Activated CD4-positive, alpha-beta T cell treated with anti-CD3 and anti-CD28 coated beads, Interleukin-2, amount 10 ng/mL, durations not matched to agents 7 days and 5 days (primary cell): ENCODE measurements at regions not wholly inside any gene's neighbourhood (a gene's known extent, or its start where the extent isn't known, plus 50 kb on each side); places are given as distances from the start of the nearest gene placed in this dataset.

Source experiments
- CTCF ChIA-PET: fragments of 350-600 bp; sonication (Branson Sonifier 250); formaldehyde crosslinking; loops from one replicate; lab custom pipeline; 2021; ENCODE audit warnings: antibody characterized with exemption; lab: Charles Lee
- POLR2A ChIA-PET: fragments of 350-600 bp; sonication (Branson Sonifier 250); formaldehyde crosslinking; loops from one replicate; lab custom pipeline; 2021; ENCODE audit warnings: antibody characterized with exemption; lab: Charles Lee
- DNase-seq: peaks from one replicate; pipeline ENCODE4 v3.0.0-alpha.2; 2020
- H3K27ac Mint-ChIP-seq: one replicate; pipeline ENCODE4 v1.8.0; 2021; ENCODE audit warnings: mild to moderate bottlenecking, moderate library complexity, mixed read lengths
- H3K27me3 Mint-ChIP-seq: one replicate; pipeline ENCODE4 v1.8.0; 2021; ENCODE audit warnings: mixed read lengths
- H3K36me3 Mint-ChIP-seq: one replicate; pipeline ENCODE4 v1.8.0; 2021; ENCODE audit warnings: low read depth, mixed read lengths
- H3K4me1 Mint-ChIP-seq: one replicate; pipeline ENCODE4 v1.8.0; 2021; ENCODE audit warnings: mixed read lengths
- H3K4me3 Mint-ChIP-seq: one replicate; pipeline ENCODE4 v1.8.0; 2021; ENCODE audit warnings: mild to moderate bottlenecking, moderate library complexity, mixed read lengths
- H3K9me3 Mint-ChIP-seq: one replicate; pipeline ENCODE4 v1.8.0; 2021; ENCODE audit warnings: mixed read lengths

DNA sequence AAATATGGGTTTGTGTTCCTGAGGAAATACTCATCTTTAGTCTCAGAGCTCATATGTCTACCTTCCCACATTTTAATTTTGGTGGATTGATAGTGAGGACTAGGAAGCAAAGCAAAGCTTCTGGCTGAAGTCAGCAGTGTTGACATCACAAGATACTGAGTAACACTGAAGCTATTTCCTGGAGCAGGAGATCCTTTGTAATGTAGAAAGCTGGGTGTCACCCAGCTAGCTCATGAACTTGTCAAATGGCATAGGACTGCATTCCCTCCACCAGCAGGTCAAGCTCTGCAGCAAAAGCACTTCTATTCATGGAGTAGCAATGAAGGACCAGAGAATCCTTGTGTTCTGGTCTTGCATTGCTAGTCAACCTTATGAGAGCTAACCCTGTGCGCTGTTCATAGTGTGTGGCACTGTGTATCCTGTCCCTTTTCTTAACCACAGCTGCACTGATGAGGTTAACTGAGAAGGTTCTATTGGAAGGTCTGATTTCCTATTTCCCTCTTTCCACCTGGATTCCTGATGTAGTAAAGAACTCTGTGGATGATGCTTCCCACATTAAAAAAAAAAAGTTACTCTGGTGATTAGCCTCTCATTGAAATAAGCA is 94.8 kb upstream of the ZNF804B start:
- Mint-ChIP-seq H3K36me3 (no peaks in the 10 kb centered on the region), H3K4me3 (no peak overlapping the region), H3K4me1 (no peaks in the 10 kb centered on the region), H3K27ac (no peak overlapping the region), H3K9me3 (no peaks in the 10 kb centered on the region), H3K27me3 (no peaks in the 10 kb centered on the region)
- no peak for DNase-seq
- CTCF ChIA-PET: no interaction called here
- POLR2A ChIA-PET: no interaction called here

DNA sequence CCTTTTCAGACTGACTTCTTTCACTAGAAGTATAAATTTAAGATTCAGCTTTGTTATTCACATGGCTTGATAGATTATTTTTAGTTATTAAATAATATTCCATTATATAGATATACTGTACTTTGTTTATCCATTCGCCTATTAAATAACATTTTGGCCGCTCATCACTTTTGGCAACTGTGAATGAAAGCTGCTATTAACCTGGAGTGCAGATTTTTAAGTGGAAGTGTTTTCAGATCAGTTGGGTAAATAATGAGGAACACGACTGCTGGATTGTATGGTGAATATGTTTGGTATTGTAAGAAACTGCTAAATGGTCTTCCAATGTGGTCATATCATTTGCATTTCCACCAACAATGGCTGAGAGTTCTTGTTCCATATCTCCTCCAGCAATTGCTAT is 97.6 kb upstream of the ZNF804B start:
- H3K4me3 Mint-ChIP-seq: no peak overlapping the region
- H3K27me3 Mint-ChIP-seq: no peaks in the 10 kb centered on the region
- CTCF ChIA-PET: no interaction called here
- H3K4me1 Mint-ChIP-seq: no peaks in the 10 kb centered on the region
- no peaks in the 10 kb centered on the region for H3K9me3 Mint-ChIP-seq
- no peak overlapping the region for H3K27ac Mint-ChIP-seq
- POLR2A ChIA-PET: no interaction called here
- DNase-seq: no peak
- H3K36me3 Mint-ChIP-seq: no peaks in the 10 kb centered on the region

- H3K36me3 Mint-ChIP-seq: no peaks in the 10 kb centered on the region
- ChIA-PET CTCF (no interaction called here), POLR2A (no interaction called here)
- no peaks in the 10 kb centered on the region for H3K9me3 Mint-ChIP-seq
- no peaks in the 10 kb centered on the region for H3K27me3 Mint-ChIP-seq
- H3K4me3 Mint-ChIP-seq: no peak overlapping the region
- H3K27ac Mint-ChIP-seq: no peak overlapping the region
- no peaks in the 10 kb centered on the region for H3K4me1 Mint-ChIP-seq
- no peak for DNase-seq
These were observed 111.7 kb upstream of the ZNF804B start for GRCh38 chr7:88647825-88648224.

- no peak overlapping the region for H3K27ac Mint-ChIP-seq
- no peaks in the 10 kb centered on the region for H3K4me1 Mint-ChIP-seq
- H3K27me3 Mint-ChIP-seq: no peaks in the 10 kb centered on the region
- no peak overlapping the region for H3K4me3 Mint-ChIP-seq
- H3K9me3 Mint-ChIP-seq: peaks cover 4% of the 10 kb centered on the region
- DNase-seq: no peak
- ChIA-PET CTCF (no interaction called here), POLR2A (no interaction called here)
- H3K36me3 Mint-ChIP-seq: no peaks in the 10 kb centered on the region
These were observed 120.9 kb upstream of the ZNF804B start for GRCh38 chr7:88638583-88638982.

DNA sequence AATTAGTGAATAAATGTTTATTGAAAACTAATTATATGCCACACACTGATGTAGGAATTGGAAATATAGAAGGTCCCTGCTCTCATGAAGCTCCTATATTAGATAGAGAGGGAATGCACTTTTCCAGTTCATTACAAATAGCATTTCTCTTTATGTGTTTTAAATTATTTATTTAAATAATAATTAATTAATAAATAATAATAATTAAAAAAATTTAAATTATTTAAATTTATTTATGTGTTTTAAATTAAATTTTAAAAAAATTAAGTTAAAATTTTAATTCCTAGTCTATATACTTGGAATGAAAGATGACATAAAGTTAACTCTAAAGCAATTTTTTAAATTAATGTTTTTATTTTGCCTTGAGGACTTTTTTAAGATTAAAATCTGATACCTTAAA is 121.7 kb upstream of the ZNF804B start:
- ChIA-PET POLR2A (no interaction called here), CTCF (no interaction called here)
- Mint-ChIP-seq H3K27ac (no peak overlapping the region), H3K9me3 (peaks cover 4% of the 10 kb centered on the region), H3K4me1 (no peaks in the 10 kb centered on the region), H3K4me3 (no peak overlapping the region), H3K36me3 (no peaks in the 10 kb centered on the region), H3K27me3 (no peaks in the 10 kb centered on the region)
- no peak for DNase-seq

GRCh38 chr7:88635149-88635548 is 124.4 kb upstream of the ZNF804B start:
- H3K4me3 Mint-ChIP-seq: no peak overlapping the region
- no peaks in the 10 kb centered on the region for H3K4me1 Mint-ChIP-seq
- ChIA-PET CTCF (no interaction called here), POLR2A (no interaction called here)
- no peaks in the 10 kb centered on the region for H3K36me3 Mint-ChIP-seq
- H3K9me3 Mint-ChIP-seq: no peaks in the 10 kb centered on the region
- no peak for DNase-seq
- H3K27me3 Mint-ChIP-seq: no peaks in the 10 kb centered on the region
- no peak overlapping the region for H3K27ac Mint-ChIP-seq

DNA sequence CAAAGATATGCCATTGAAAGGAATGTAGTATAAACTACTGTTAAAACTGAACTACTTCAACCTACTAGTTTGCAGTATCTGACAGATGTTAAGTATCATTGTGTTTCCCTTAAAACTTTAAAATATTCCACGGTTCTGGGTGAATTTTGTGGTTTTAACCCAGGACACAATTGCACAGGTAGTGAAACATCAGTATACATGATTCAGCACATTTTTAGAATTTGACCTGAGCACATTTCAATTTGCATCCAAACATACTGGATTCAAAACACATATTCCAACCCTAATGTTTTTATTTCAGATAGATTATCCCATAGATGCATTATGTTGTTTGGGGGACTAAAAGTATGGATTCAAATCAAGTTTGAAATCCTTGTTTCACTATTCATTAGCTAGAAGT is 129.9 kb upstream of the ZNF804B start:
- no peaks in the 10 kb centered on the region for H3K27me3 Mint-ChIP-seq
- no peaks in the 10 kb centered on the region for H3K4me1 Mint-ChIP-seq
- no peak overlapping the region for H3K4me3 Mint-ChIP-seq
- H3K27ac Mint-ChIP-seq: no peak overlapping the region
- H3K36me3 Mint-ChIP-seq: no peaks in the 10 kb centered on the region
- no peak for DNase-seq
- ChIA-PET CTCF (no interaction called here), POLR2A (no interaction called here)
- H3K9me3 Mint-ChIP-seq: no peaks in the 10 kb centered on the region

DNA sequence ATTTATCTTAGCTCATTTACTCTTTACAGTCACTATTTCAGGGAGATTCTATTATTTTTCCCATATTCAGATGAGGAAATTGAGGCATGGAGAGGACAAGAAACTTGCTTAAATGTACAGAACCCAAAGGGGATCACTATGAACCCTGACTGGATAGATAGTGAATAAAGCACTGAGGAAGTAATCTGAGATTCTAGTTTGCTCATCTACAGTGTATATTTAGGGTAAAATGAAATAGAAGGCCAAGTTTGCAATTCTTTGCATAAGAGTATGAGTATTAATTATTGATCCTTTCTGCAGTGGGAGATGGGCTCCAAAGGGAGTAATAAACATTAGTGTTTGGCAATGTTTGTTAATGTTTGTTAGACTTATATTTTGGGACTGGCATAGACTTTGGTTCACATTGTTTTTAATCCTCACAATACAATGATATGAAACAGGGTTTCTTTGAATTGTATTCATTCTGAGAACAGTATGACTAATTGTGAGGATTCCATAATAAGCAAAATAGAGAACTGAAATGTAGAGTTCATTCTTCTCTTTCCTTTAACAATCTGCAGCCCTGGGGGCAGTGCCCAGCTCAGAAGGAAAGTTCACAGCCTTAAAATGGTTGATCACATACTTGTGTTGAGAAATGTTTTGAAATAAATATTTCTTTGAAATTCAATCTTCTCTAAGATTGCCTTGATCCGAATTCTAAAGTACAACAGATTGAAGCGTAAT is 131.0 kb upstream of the ZNF804B start:
- H3K4me3 Mint-ChIP-seq: no peak overlapping the region

DNA sequence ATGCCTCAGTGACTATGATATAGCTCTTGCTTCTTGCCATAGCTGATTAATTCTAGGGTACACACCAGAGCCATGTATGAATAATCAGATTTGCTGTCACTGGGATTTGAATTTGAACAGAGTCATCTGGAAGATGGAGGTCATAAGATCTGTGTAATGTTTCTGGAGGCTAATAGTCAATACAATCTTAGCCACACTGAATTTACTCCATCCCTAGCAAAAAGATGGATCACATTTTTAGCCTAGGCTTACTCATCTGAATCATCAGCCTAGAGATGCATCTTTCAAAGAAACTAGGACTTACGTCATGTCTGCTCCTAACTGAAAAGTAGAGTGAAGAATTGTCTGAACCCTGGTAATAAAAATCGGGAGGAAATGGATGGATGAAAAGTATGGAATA is 142.3 kb upstream of the ZNF804B start:
- H3K36me3 Mint-ChIP-seq: no peaks in the 10 kb centered on the region
- H3K9me3 Mint-ChIP-seq: no peaks in the 10 kb centered on the region
- no peaks in the 10 kb centered on the region for H3K4me1 Mint-ChIP-seq
- ChIA-PET CTCF (no interaction called here), POLR2A (no interaction called here)
- DNase-seq: no peak
- H3K27ac Mint-ChIP-seq: no peak overlapping the region
- no peaks in the 10 kb centered on the region for H3K27me3 Mint-ChIP-seq
- H3K4me3 Mint-ChIP-seq: no peak overlapping the region

More for the DNA sequence above, 131.0 kb upstream of the ZNF804B start:
- CTCF ChIA-PET: no interaction called here
- Mint-ChIP-seq H3K27ac (no peak overlapping the region), H3K4me1 (no peaks in the 10 kb centered on the region), H3K27me3 (no peaks in the 10 kb centered on the region), H3K9me3 (no peaks in the 10 kb centered on the region), H3K36me3 (no peaks in the 10 kb centered on the region)
- no peak for DNase-seq
- POLR2A ChIA-PET: no interaction called here

DNA sequence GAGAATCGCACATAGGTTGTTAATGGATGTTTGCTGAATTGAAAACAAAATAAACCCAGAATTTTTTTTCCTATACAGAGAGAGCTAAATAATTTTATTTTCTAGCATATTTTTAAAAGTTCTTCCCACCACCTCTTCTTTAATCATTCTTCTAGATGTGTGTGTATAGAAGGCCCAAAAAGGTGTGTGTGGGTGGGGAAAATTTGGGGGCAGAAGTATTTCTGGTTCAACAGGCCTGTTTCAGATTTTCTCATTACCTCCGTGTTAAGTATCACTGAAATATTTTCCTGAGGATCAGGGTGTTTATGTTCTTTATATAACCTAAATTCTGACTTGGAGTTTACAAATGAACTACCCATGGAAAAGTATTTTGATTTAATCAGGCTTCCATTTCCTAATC is 144.2 kb upstream of the ZNF804B start:
- CTCF ChIA-PET: no interaction called here
- no peaks in the 10 kb centered on the region for H3K4me1 Mint-ChIP-seq
- H3K9me3 Mint-ChIP-seq: no peaks in the 10 kb centered on the region
- no peak overlapping the region for H3K4me3 Mint-ChIP-seq
- no peaks in the 10 kb centered on the region for H3K27me3 Mint-ChIP-seq
- no peak for DNase-seq
- POLR2A ChIA-PET: no interaction called here
- no peaks in the 10 kb centered on the region for H3K36me3 Mint-ChIP-seq
- no peak overlapping the region for H3K27ac Mint-ChIP-seq

- no peaks in the 10 kb centered on the region for H3K27me3 Mint-ChIP-seq
- no peak overlapping the region for H3K27ac Mint-ChIP-seq
- no peaks in the 10 kb centered on the region for H3K4me1 Mint-ChIP-seq
- H3K36me3 Mint-ChIP-seq: no peaks in the 10 kb centered on the region
- POLR2A ChIA-PET: no interaction called here
- no peak overlapping the region for H3K4me3 Mint-ChIP-seq
- no peak for DNase-seq
- CTCF ChIA-PET: no interaction called here
- H3K9me3 Mint-ChIP-seq: no peaks in the 10 kb centered on the region
These were observed 144.8 kb upstream of the ZNF804B start for GRCh38 chr7:88614736-88615135.

GRCh38 chr7:88610942-88611341 is 148.6 kb upstream of the ZNF804B start:
- no peak overlapping the region for H3K27ac Mint-ChIP-seq
- ChIA-PET POLR2A (no interaction called here), CTCF (no interaction called here)
- no peaks in the 10 kb centered on the region for H3K4me1 Mint-ChIP-seq
- no peak for DNase-seq
- no peaks in the 10 kb centered on the region for H3K9me3 Mint-ChIP-seq
- H3K4me3 Mint-ChIP-seq: no peak overlapping the region
- H3K27me3 Mint-ChIP-seq: no peaks in the 10 kb centered on the region
- H3K36me3 Mint-ChIP-seq: no peaks in the 10 kb centered on the region

GRCh38 chr7:88600695-88601094 is 158.8 kb upstream of the ZNF804B start:
- CTCF ChIA-PET: no interaction called here
- DNase-seq: no peak
- no peaks in the 10 kb centered on the region for H3K27me3 Mint-ChIP-seq
- H3K27ac Mint-ChIP-seq: no peak overlapping the region
- H3K4me1 Mint-ChIP-seq: no peaks in the 10 kb centered on the region
- POLR2A ChIA-PET: no interaction called here
- H3K36me3 Mint-ChIP-seq: no peaks in the 10 kb centered on the region
- H3K9me3 Mint-ChIP-seq: no peaks in the 10 kb centered on the region
- no peak overlapping the region for H3K4me3 Mint-ChIP-seq

DNA sequence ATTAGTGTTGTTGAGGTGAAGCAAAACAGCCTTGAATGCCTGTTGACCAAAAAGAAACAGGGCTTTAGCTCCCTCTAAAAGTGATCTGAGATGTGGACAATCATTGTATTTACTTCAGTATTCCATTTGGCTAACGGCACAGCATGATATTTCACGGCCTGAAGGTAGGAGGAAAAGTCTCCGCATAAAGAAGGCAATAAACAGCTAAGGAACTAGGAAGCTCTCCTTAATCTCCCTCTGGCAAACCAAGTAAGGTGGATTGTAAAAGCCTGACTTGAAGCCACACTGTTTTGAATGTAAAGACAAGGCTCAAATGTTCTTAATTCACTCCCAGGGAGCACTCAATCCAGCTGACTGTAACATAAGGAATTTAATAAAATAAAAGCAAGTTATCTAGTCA is 160.0 kb upstream of the ZNF804B start:
- Mint-ChIP-seq H3K4me3 (no peak overlapping the region), H3K9me3 (no peaks in the 10 kb centered on the region), H3K27ac (no peak overlapping the region), H3K27me3 (no peaks in the 10 kb centered on the region), H3K4me1 (no peaks in the 10 kb centered on the region), H3K36me3 (no peaks in the 10 kb centered on the region)
- POLR2A ChIA-PET: no interaction called here
- DNase-seq: no peak
- CTCF ChIA-PET: no interaction called here
